C4-2B (cell line): ENCODE measurements at regions not wholly inside any gene's neighbourhood (a gene's known extent, or its start where the extent isn't known, plus 50 kb on each side); places are given as distances from the start of the nearest gene placed in this dataset.

ENCODE experiments used
- H3K27ac ChIP-seq: fragments of 450-650 bp; 2 replicates; pipeline ENCODE4 v1.5.1; 2017
- CTCF ChIP-seq: fragments of 450-650 bp; conservative IDR thresholded peaks from 2 replicates; pipeline ENCODE4 v1.5.1; 2017; ENCODE audit warnings: mild to moderate bottlenecking
- ZFX ChIP-seq: fragments of 450-650 bp; IDR thresholded peaks from 2 replicates; pipeline ENCODE4 v1.6.1; 2017

GRCh38 chr6:91672201-91672600, 1085.3 kb upstream of the MAP3K7 start:
- TF ChIP-seq CTCF (no peak), ZFX (no peak)
- H3K27ac ChIP-seq = no peak overlapping the region

- H3K27ac ChIP-seq = no peak overlapping the region
- no peak for TF ChIP-seq ZFX
- TF ChIP-seq CTCF = no peak
Observed at GRCh38 chr6:91669871-91670268, 1083.0 kb upstream of the MAP3K7 start.

GRCh38 chr6:91669154-91669870, 1082.4 kb upstream of the MAP3K7 start:
- no peak overlapping the region for H3K27ac ChIP-seq

GRCh38 chr6:91667596-91667995, 1080.7 kb upstream of the MAP3K7 start:
- TF ChIP-seq CTCF = no peak
- no peak for TF ChIP-seq ZFX

More at GRCh38 chr6:91669154-91669870, 1082.4 kb upstream of the MAP3K7 start:
- TF ChIP-seq ZFX (no peak), CTCF (no peak)

GRCh38 chr6:91664327-91664959, 1077.6 kb upstream of the MAP3K7 start:
- TF ChIP-seq ZFX = no peak
- TF ChIP-seq CTCF = no peak
- H3K27ac ChIP-seq = no peak overlapping the region

More at GRCh38 chr6:91667596-91667995, 1080.7 kb upstream of the MAP3K7 start:
- H3K27ac ChIP-seq = no peak overlapping the region

- no peak overlapping the region for H3K27ac ChIP-seq
- TF ChIP-seq ZFX (no peak), CTCF (no peak)
Observed at GRCh38 chr6:91660893-91661292, 1074.0 kb upstream of the MAP3K7 start.

GRCh38 chr6:91659891-91660290, 1073.0 kb upstream of the MAP3K7 start:
- H3K27ac ChIP-seq = no peak overlapping the region
- TF ChIP-seq ZFX = no peak
- TF ChIP-seq CTCF = no peak
